ENCODE measurements at regions not wholly inside any gene's neighbourhood (a gene's known extent, or its start where the extent isn't known, plus 50 kb on each side); places are given as distances from the start of the nearest gene placed in this dataset.

DNA sequence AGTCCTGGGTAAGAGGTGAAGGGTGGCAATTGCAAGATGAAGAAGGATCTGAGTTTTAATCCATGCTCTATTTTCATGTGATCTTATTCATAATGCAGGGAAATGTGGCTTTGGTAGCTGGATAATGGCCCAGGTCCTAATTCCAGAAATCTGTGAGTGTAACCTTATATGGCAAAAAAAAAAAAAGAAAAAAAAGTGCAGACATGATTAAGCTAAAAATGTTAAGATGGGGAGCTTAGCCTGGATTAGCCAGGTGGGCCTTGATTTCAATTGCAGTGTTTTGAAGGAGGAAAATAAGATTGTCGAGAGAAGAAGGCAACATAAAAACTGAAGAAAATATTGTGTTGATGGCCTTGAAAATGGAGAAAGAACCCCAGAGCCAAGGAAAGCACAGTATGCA lies 867.7 kb upstream of the HS3ST1 start:
- TF ChIP-seq, protein P1, sequence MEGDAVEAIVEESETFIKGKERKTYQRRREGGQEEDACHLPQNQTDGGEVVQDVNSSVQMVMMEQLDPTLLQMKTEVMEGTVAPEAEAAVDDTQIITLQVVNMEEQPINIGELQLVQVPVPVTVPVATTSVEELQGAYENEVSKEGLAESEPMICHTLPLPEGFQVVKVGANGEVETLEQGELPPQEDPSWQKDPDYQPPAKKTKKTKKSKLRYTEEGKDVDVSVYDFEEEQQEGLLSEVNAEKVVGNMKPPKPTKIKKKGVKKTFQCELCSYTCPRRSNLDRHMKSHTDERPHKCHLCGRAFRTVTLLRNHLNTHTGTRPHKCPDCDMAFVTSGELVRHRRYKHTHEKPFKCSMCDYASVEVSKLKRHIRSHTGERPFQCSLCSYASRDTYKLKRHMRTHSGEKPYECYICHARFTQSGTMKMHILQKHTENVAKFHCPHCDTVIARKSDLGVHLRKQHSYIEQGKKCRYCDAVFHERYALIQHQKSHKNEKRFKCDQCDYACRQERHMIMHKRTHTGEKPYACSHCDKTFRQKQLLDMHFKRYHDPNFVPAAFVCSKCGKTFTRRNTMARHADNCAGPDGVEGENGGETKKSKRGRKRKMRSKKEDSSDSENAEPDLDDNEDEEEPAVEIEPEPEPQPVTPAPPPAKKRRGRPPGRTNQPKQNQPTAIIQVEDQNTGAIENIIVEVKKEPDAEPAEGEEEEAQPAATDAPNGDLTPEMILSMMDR (IDR thresholded peaks at IDR 0.05) = no peak
- no peak for TF ChIP-seq EP300 (IDR thresholded peaks at IDR 0.05)
